ENCODE measurements at regions not wholly inside any gene's neighbourhood (a gene's known extent, or its start where the extent isn't known, plus 50 kb on each side); places are given as distances from the start of the nearest gene placed in this dataset.

- Histone ChIP-seq H3K79me2 (replicated peaks; ENCODE audit: insufficient read depth, low read length) (no peaks in the 10 kb centered on the region), H3F3A (ENCODE audit: insufficient read depth, low read length, poor library complexity, severe bottlenecking) (peaks cover 10% of the 10 kb centered on the region), H3K4me3 (ENCODE audit: low read length) (no peak overlapping the region), H3K27ac (ENCODE audit: low read length) (no peak overlapping the region), H3K4me2 (ENCODE audit: low read length) (no peak overlapping the region), H3K27me3 (ENCODE audit: insufficient read depth, low read depth, low read length) (no peaks in the 10 kb centered on the region), H3K9ac (ENCODE audit: low read length) (no peak overlapping the region), H2AFZ (ENCODE audit: low read depth, low read length) (no peak overlapping the region), H4K20me1 (ENCODE audit: insufficient read depth) (no peaks in the 10 kb centered on the region), H3K9me3 (ENCODE audit: low read length) (no peaks in the 10 kb centered on the region), H3K9me2 (ENCODE audit: insufficient read depth, low read length) (no peaks in the 10 kb centered on the region), H3K36me3 (ENCODE audit: insufficient read depth, low read length) (no peaks in the 10 kb centered on the region)
- TF ChIP-seq CTCF (IDR thresholded peaks at IDR 0.05; ENCODE audit: poor library complexity, severe bottlenecking) (no peak), RAD21 (conservative IDR thresholded peaks at IDR 0.05) (no peak), EP300 (conservative IDR thresholded peaks at IDR 0.05; ENCODE audit: poor library complexity, severe bottlenecking) (no peak), POLR2AphosphoS5 (IDR thresholded peaks at IDR 0.05) (no peak), MXI1 (conservative IDR thresholded peaks at IDR 0.05; ENCODE audit: poor library complexity, severe bottlenecking) (no peak), REST (IDR thresholded peaks at IDR 0.05; ENCODE audit: borderline replicate concordance) (no peak), TAF1 (IDR thresholded peaks at IDR 0.05; ENCODE audit: low read depth) (no peak), EZH2 (IDR thresholded peaks at IDR 0.05; ENCODE audit: borderline replicate concordance, insufficient read depth, low read length, poor library complexity, severe bottlenecking) (no peak), SMC3 (conservative IDR thresholded peaks at IDR 0.05; ENCODE audit: poor library complexity) (no peak)
Measured at GRCh38 chr1:109818271-109818987, 54.7 kb upstream of the EPS8L3 start.

GRCh38 chr1:109817881-109818270 lies 54.2 kb upstream of the EPS8L3 start:
- H3K4me3 ChIP-seq (ENCODE audit: low read length) = no peak overlapping the region
- no peak for TF ChIP-seq REST (IDR thresholded peaks at IDR 0.05; ENCODE audit: borderline replicate concordance)
- TF ChIP-seq SMC3 (conservative IDR thresholded peaks at IDR 0.05; ENCODE audit: poor library complexity) = no peak
- TF ChIP-seq EZH2 (IDR thresholded peaks at IDR 0.05; ENCODE audit: borderline replicate concordance, insufficient read depth, low read length, poor library complexity, severe bottlenecking) = no peak
- no peak for TF ChIP-seq CTCF (IDR thresholded peaks at IDR 0.05; ENCODE audit: poor library complexity, severe bottlenecking)
- no peak for TF ChIP-seq EP300 (conservative IDR thresholded peaks at IDR 0.05; ENCODE audit: poor library complexity, severe bottlenecking)
- no peak for TF ChIP-seq TAF1 (IDR thresholded peaks at IDR 0.05; ENCODE audit: low read depth)
- no peak for TF ChIP-seq POLR2AphosphoS5 (IDR thresholded peaks at IDR 0.05)
- TF ChIP-seq RAD21 (conservative IDR thresholded peaks at IDR 0.05) = no peak
- TF ChIP-seq MXI1 (conservative IDR thresholded peaks at IDR 0.05; ENCODE audit: poor library complexity, severe bottlenecking) = no peak
- no peaks in the 10 kb centered on the region for H3K9me2 ChIP-seq (ENCODE audit: insufficient read depth, low read length)
- no peaks in the 10 kb centered on the region for H4K20me1 ChIP-seq (ENCODE audit: insufficient read depth)
- no peaks in the 10 kb centered on the region for H3K9me3 ChIP-seq (ENCODE audit: low read length)
- no peaks in the 10 kb centered on the region for H3K36me3 ChIP-seq (ENCODE audit: insufficient read depth, low read length)
- H3K27me3 ChIP-seq (ENCODE audit: insufficient read depth, low read depth, low read length) = no peaks in the 10 kb centered on the region
- no peak overlapping the region for H3K4me2 ChIP-seq (ENCODE audit: low read length)
- no peak overlapping the region for H3K9ac ChIP-seq (ENCODE audit: low read length)
- H3K79me2 ChIP-seq (replicated peaks; ENCODE audit: insufficient read depth, low read length) = no peaks in the 10 kb centered on the region
- H2AFZ ChIP-seq (ENCODE audit: low read depth, low read length) = no peak overlapping the region
- peaks cover 10% of the 10 kb centered on the region for H3F3A ChIP-seq (ENCODE audit: insufficient read depth, low read length, poor library complexity, severe bottlenecking)
- no peak overlapping the region for H3K27ac ChIP-seq (ENCODE audit: low read length)

Data from neural cell (in vitro differentiated cells).